ENCODE measurements at regions not wholly inside any gene's neighbourhood (a gene's known extent, or its start where the extent isn't known, plus 50 kb on each side); places are given as distances from the start of the nearest gene placed in this dataset.

DNA sequence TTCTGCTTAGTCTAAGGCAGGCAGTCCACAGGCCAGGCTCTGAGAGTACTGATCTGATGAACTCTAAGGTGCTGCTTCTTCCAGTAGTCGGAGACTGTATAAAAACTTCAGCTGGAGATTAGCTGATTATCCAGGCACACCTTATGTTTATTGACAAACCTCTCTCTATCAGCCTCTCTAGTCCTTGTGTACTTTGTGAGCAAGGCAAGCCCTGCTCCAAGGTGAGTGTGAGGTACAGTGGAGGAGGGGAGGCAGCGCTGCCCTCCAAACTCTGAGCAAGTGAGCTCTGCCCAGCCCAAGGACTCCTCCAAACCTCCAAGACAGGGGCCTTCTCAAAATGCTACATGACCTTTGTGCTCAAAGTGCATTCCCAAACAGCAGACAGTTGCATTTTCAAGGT is 95.9 kb upstream of the CDKN3 start:
- no peak for DNase-seq
- TF ChIP-seq EZH2phosphoT487 (IDR thresholded peaks at IDR 0.05; ENCODE audit: insufficient read depth, low read depth) = no peak
- TF ChIP-seq EZH2 (IDR thresholded peaks at IDR 0.05; ENCODE audit: insufficient read depth, poor library complexity, severe bottlenecking) = no peak
- 77 to 80% methylated on average over 2 of the region's 2 CpGs for WGBS, 2 experiments (ENCODE audit: low coverage in 1 of 2, low lambda C conversion rate in 2 of 2, missing lambda C conversion rate in 2 of 2)

DNA sequence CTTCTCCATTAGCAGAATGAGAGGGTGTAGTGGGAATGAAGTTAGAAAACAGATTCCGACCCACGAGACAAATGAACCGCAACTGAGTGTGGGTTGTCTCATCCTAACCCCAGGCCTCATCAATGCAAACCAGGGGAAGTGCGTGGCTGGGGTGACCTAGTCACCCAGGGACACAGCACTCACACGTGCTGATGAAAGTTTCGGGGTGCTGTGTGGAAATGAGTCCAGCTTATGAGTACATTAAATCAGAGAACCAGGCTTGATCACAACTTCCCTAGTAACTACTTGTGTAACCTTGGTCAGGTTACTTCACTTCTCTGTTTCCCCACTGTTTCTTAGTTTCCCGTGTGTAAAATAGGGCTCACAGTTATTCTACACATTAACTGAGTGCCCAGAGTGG is 95.4 kb upstream of the CDKN3 start:
- H2AFZ ChIP-seq = no peak overlapping the region
- no peak overlapping the region for H3K9ac ChIP-seq
- H3K4me2 ChIP-seq (ENCODE audit: unreplicated experiment) = no peak overlapping the region
- no peak for DNase-seq
- no peaks in the 10 kb centered on the region for H3K9me2 ChIP-seq (ENCODE audit: insufficient read depth)
- H3F3A ChIP-seq (ENCODE audit: insufficient read depth) = no peaks in the 10 kb centered on the region
- H3K4me1 ChIP-seq (ENCODE audit: insufficient read depth) = no peaks in the 10 kb centered on the region
- H3K27me3 ChIP-seq (replicated peaks; ENCODE audit: insufficient read depth) = peaks cover 52% of the 10 kb centered on the region
- H3K36me3 ChIP-seq (ENCODE audit: low read depth) = no peaks in the 10 kb centered on the region
- no peak overlapping the region for H3K4me3 ChIP-seq
- no peaks in the 10 kb centered on the region for H4K20me1 ChIP-seq (ENCODE audit: insufficient read depth)
- no peaks in the 10 kb centered on the region for H3K9me3 ChIP-seq (ENCODE audit: low read depth)
- no peaks in the 10 kb centered on the region for H3K79me2 ChIP-seq (ENCODE audit: insufficient read depth)
- 75% methylated on average over 7 of the region's 7 CpGs for WGBS, 2 experiments (ENCODE audit: low coverage in 1 of 2, low lambda C conversion rate in 2 of 2, missing lambda C conversion rate in 2 of 2)
- no peak overlapping the region for H3K27ac ChIP-seq
- in situ Hi-C loops (cut with MboI) = no loop called here
- TF ChIP-seq EZH2 (IDR thresholded peaks at IDR 0.05; ENCODE audit: insufficient read depth, poor library complexity, severe bottlenecking) (no peak), EZH2phosphoT487 (IDR thresholded peaks at IDR 0.05; ENCODE audit: insufficient read depth, low read depth) (no peak)

More for the DNA sequence above, 95.9 kb upstream of the CDKN3 start:
- Histone ChIP-seq H4K20me1 (ENCODE audit: insufficient read depth) (no peaks in the 10 kb centered on the region), H3K4me1 (ENCODE audit: insufficient read depth) (no peaks in the 10 kb centered on the region), H2AFZ (no peak overlapping the region), H3K27ac (no peak overlapping the region), H3K4me3 (no peak overlapping the region), H3K36me3 (ENCODE audit: low read depth) (no peaks in the 10 kb centered on the region), H3F3A (ENCODE audit: insufficient read depth) (no peaks in the 10 kb centered on the region), H3K9ac (no peak overlapping the region), H3K4me2 (ENCODE audit: unreplicated experiment) (no peak overlapping the region), H3K9me2 (ENCODE audit: insufficient read depth) (no peaks in the 10 kb centered on the region), H3K27me3 (replicated peaks; ENCODE audit: insufficient read depth) (peaks cover 47% of the 10 kb centered on the region), H3K79me2 (ENCODE audit: insufficient read depth) (no peaks in the 10 kb centered on the region), H3K9me3 (ENCODE audit: low read depth) (no peaks in the 10 kb centered on the region)
- in situ Hi-C loops (cut with MboI) = no loop called here

DNA sequence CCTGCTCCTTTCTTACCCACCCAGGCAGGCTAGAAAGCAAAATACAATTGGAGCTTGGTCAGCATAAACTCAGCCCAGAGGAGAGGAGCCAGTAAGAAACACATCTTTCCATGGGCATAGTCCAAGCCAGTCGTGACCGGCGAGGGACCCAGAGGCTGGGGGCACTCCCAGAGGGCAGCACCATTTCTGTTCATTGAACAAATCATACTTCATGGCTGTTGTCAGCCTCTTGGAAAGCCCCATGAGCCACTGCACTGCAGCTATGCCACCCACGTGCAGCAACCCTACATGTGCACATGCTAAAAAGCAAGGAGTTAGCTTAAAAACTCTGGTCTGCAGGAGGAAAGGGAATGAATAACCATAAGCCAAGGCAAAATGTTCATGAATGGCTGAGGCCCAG is 90.0 kb upstream of the CDKN3 start:
- no peak overlapping the region for H3K27ac ChIP-seq
- no peaks in the 10 kb centered on the region for H4K20me1 ChIP-seq (ENCODE audit: insufficient read depth)
- no peak overlapping the region for H3K9ac ChIP-seq
- no peaks in the 10 kb centered on the region for H3K9me3 ChIP-seq (ENCODE audit: low read depth)
- DNase-seq = no peak
- H3K79me2 ChIP-seq (ENCODE audit: insufficient read depth) = no peaks in the 10 kb centered on the region
- H2AFZ ChIP-seq = no peak overlapping the region
- no peak for TF ChIP-seq EZH2 (IDR thresholded peaks at IDR 0.05; ENCODE audit: insufficient read depth, poor library complexity, severe bottlenecking)
- TF ChIP-seq EZH2phosphoT487 (IDR thresholded peaks at IDR 0.05; ENCODE audit: insufficient read depth, low read depth) = no peak
- H3K4me3 ChIP-seq = no peak overlapping the region
- H3K27me3 ChIP-seq (replicated peaks; ENCODE audit: insufficient read depth) = peaks cover 30% of the 10 kb centered on the region; the same call in 1 of the 2 replicates
- H3K4me2 ChIP-seq (ENCODE audit: unreplicated experiment) = no peak overlapping the region
- no peaks in the 10 kb centered on the region for H3F3A ChIP-seq (ENCODE audit: insufficient read depth)
- no peaks in the 10 kb centered on the region for H3K9me2 ChIP-seq (ENCODE audit: insufficient read depth)
- 54 to 55% methylated on average over 4 of the region's 4 CpGs for WGBS, 2 experiments (ENCODE audit: low coverage in 1 of 2, low lambda C conversion rate in 2 of 2, missing lambda C conversion rate in 2 of 2)
- in situ Hi-C loops (cut with MboI) = no loop called here
- H3K36me3 ChIP-seq (ENCODE audit: low read depth) = no peaks in the 10 kb centered on the region
- peaks cover 9% of the 10 kb centered on the region for H3K4me1 ChIP-seq (ENCODE audit: insufficient read depth)

DNA sequence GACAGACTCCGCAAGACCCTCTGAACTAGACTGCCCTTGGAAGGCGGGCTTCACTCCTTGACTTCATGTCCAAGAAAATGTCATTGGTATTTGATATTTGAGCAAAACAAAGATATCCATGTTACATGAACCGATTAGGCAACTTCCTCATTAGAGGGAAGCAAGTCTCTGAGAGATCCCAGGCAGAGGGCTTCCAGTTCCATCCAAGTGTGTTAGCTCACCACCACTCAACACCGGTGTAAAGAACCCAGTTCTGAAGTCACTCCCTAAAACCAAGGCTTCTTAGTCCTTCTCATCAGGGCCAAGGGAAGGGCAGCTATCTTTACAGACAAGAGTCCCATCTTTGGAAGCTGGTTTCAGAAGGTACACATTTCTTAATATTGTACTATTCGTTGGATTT is 87.2 kb upstream of the CDKN3 start:
- H3K36me3 ChIP-seq (ENCODE audit: low read depth) = no peaks in the 10 kb centered on the region
- no peak for TF ChIP-seq EZH2phosphoT487 (IDR thresholded peaks at IDR 0.05; ENCODE audit: insufficient read depth, low read depth)
- TF ChIP-seq EZH2 (IDR thresholded peaks at IDR 0.05; ENCODE audit: insufficient read depth, poor library complexity, severe bottlenecking) = no peak
- H3K27me3 ChIP-seq (replicated peaks; ENCODE audit: insufficient read depth) = peaks cover 24% of the 10 kb centered on the region; the same call in 1 of the 2 replicates
- in situ Hi-C loops (cut with MboI) = no loop called here
- H4K20me1 ChIP-seq (ENCODE audit: insufficient read depth) = no peaks in the 10 kb centered on the region
- H3K4me1 ChIP-seq (ENCODE audit: insufficient read depth) = peaks cover 19% of the 10 kb centered on the region
- no peaks in the 10 kb centered on the region for H3K9me3 ChIP-seq (ENCODE audit: low read depth)
- no peaks in the 10 kb centered on the region for H3K9me2 ChIP-seq (ENCODE audit: insufficient read depth)
- no peak overlapping the region for H2AFZ ChIP-seq
- 86 to 87% methylated on average over 5 of the region's 5 CpGs for WGBS, 2 experiments (ENCODE audit: low coverage in 1 of 2, low lambda C conversion rate in 2 of 2, missing lambda C conversion rate in 2 of 2)
- no peak overlapping the region for H3K27ac ChIP-seq
- DNase-seq = no peak
- H3K79me2 ChIP-seq (ENCODE audit: insufficient read depth) = no peaks in the 10 kb centered on the region
- H3K4me3 ChIP-seq = no peak overlapping the region
- H3K9ac ChIP-seq = no peak overlapping the region
- peaks cover 15% of the 10 kb centered on the region for H3F3A ChIP-seq (ENCODE audit: insufficient read depth)
- H3K4me2 ChIP-seq (ENCODE audit: unreplicated experiment) = no peak overlapping the region

Data from GM23248 (cell line).